T-helper 2 cell (primary cell): ENCODE measurements at regions not wholly inside any gene's neighbourhood (a gene's known extent, or its start where the extent isn't known, plus 50 kb on each side); places are given as distances from the start of the nearest gene placed in this dataset.
"Not testable (repeated sequence)": the region's sequence is repeated elsewhere in the genome, so short reads cannot be mapped to it uniquely, and the experiment has no call there.

Experiments
- DNase-seq, 5 experiments: peaks; one replicate each; pipeline versions ENCODE4 v3.0.0 to v3.0.0-alpha.2; 2012 to 2022

GRCh38 chr1:114032271-114033215 lies 53.3 kb downstream of the OLFML3 start:
- no peak for DNase-seq

DNA sequence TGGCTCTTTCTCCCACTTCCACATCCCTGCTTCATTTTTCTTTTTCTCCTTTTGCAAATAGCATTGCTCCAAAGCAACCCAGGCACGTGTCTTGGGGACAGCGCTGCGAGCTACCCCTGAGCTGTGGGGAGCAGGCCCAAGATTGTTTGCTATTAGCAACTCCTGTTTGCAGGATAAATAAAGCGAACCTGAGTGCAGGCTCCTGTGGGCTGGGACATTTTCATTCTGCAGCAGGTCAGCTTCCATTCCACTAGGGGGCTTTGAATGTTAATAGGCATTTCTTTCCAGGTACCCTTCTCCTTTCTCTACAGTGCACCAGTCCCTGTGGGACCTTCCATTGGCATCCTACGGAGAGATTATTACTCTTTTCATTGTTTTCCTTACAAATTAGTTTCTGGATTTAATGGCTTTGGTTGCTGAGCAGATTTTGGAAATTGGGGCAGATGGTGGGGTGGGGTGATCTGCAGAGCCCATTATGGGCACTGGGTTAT lies 54.0 kb downstream of the OLFML3 start:
- DNase-seq, result no peak

DNA sequence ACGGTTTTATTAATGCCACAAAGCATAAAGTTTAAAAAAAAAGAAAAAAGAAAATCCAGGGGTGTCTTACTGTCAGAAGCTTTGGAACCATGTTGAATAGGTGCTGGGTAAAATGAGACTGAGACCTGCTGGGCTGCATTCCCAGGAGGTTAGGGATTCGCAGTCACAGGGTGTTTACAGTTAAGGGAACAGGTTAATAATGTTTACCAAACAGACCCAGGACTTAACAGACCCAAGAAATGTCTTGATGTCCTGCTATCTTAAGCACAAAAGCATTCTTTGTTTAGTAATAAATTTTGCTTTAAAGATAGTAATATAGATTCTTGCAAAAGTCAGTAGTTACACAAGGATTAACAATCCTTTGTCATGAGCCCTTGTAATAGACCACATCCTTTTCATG lies 54.7 kb downstream of the OLFML3 start:
- DNase-seq, result no peak

- DNase-seq, result no peak
Observed at GRCh38 chr1:114034567-114035303, 55.5 kb downstream of the OLFML3 start.

- DNase-seq, result no peak
Observed at GRCh38 chr1:114035304-114035700, 56.0 kb downstream of the OLFML3 start.

GRCh38 chr1:114036841-114037630 lies 57.8 kb downstream of the OLFML3 start:
- DNase-seq, result not testable (repeated sequence)

- DNase-seq, result no peak
Observed at GRCh38 chr1:114037631-114037890, 58.3 kb downstream of the OLFML3 start.

DNA sequence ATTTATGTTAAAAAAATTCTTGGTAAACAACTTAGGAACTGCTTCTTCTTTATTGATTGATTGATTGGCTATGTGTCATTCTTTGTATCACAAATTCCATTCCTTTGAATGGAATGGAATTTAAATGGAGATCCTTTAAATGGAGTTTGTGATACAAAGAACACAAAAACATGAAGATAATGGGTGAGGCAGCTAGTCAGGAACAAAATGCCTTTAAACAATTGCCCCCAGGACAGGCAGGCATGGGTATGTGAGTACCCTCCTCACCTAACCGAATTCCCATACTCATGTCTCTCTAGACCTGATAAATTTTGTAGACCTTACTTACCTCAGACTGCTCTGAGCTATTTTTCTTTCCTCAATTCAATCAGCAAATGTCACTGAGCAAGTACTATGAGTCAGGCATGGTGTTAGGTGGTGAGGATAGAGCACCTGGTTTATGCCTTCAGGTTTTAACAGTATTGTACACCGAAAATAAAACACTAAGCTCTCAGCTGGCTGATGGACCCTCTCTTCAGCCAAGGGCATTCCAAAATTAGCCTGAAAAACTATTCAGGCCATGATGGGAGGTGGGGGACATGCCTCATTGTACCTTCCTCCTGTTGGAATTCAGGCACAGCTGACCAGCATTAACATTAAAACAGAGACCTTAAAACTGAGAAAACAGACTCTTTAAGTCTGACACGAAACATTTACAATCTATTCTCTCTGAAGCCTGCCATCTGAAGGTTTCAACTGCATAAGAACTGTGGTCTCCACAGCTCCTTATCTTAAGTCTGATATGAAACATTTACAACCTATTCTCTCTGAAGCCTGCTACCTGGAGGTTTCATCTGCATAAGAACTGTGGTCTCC lies 58.9 kb downstream of the OLFML3 start:
- DNase-seq, result peak in 1 of 5 experiments; percentile 2
